ENCODE measurements at regions not wholly inside any gene's neighbourhood (a gene's known extent, or its start where the extent isn't known, plus 50 kb on each side); places are given as distances from the start of the nearest gene placed in this dataset.
"Not testable (repeated sequence)": the region's sequence is repeated elsewhere in the genome, so short reads cannot be mapped to it uniquely, and the experiment has no call there.

GRCh38 chr1:2952371-2952770 lies 68.9 kb upstream of the ACTRT2 start:
- no peak for DNase-seq (ENCODE audit: low read depth in 2 of 2)
- no peak for TF ChIP-seq CTCF (IDR thresholded peaks at IDR 0.05; ENCODE audit: low read depth, low read length)
- no peak overlapping the region for H3K4me3 ChIP-seq (replicated peaks in 1 of 2; ENCODE audit: low read depth in 2 of 2, low read length in 2 of 2)

GRCh38 chr1:2952992-2953391 lies 68.3 kb upstream of the ACTRT2 start:
- DNase-seq (ENCODE audit: low read depth in 2 of 2): no peak
- H3K4me3 ChIP-seq (replicated peaks in 1 of 2; ENCODE audit: low read depth in 2 of 2, low read length in 2 of 2): no peak overlapping the region
- TF ChIP-seq CTCF (IDR thresholded peaks at IDR 0.05; ENCODE audit: low read depth, low read length): no peak

GRCh38 chr1:2953688-2954285 lies 67.5 kb upstream of the ACTRT2 start:
- DNase-seq (ENCODE audit: low read depth in 2 of 2): no peak
- H3K4me3 ChIP-seq (replicated peaks in 1 of 2; ENCODE audit: low read depth in 2 of 2, low read length in 2 of 2): no peak overlapping the region
- TF ChIP-seq CTCF (IDR thresholded peaks at IDR 0.05; ENCODE audit: low read depth, low read length): no peak

- no peak for TF ChIP-seq CTCF (IDR thresholded peaks at IDR 0.05; ENCODE audit: low read depth, low read length)
- no peak overlapping the region for H3K4me3 ChIP-seq (replicated peaks in 1 of 2; ENCODE audit: low read depth in 2 of 2, low read length in 2 of 2)
- DNase-seq (ENCODE audit: low read depth in 2 of 2): no peak
Observed at GRCh38 chr1:2955652-2956051, 65.6 kb upstream of the ACTRT2 start.

DNA sequence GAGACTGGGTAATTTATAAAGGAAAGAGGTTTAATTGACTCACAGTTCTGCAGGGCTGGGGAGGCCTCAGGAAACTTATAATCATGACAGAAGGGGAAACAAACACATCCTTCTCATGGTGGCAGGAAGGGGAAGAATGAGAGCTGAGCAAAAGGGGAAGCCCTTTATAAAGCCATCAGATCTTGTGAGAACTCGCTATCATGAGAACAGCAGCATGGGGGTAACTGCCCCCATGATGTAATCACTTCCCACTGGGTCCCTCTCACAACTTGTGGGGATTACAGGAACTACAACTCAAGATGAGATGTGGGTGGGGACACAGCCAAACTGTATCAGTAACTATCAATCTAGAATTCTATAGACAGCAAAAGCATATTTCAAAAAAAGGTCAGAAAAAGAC lies 64.7 kb upstream of the ACTRT2 start:
- no peak for DNase-seq (ENCODE audit: low read depth in 2 of 2)
- no peak overlapping the region for H3K4me3 ChIP-seq (replicated peaks in 1 of 2; ENCODE audit: low read depth in 2 of 2, low read length in 2 of 2)
- TF ChIP-seq CTCF (IDR thresholded peaks at IDR 0.05; ENCODE audit: low read depth, low read length): no peak

- DNase-seq (ENCODE audit: low read depth in 2 of 2): no peak
- no peak for TF ChIP-seq CTCF (IDR thresholded peaks at IDR 0.05; ENCODE audit: low read depth, low read length)
- no peak overlapping the region for H3K4me3 ChIP-seq (replicated peaks in 1 of 2; ENCODE audit: low read depth in 2 of 2, low read length in 2 of 2)
Observed at GRCh38 chr1:2957329-2957728, 63.9 kb upstream of the ACTRT2 start.

DNA sequence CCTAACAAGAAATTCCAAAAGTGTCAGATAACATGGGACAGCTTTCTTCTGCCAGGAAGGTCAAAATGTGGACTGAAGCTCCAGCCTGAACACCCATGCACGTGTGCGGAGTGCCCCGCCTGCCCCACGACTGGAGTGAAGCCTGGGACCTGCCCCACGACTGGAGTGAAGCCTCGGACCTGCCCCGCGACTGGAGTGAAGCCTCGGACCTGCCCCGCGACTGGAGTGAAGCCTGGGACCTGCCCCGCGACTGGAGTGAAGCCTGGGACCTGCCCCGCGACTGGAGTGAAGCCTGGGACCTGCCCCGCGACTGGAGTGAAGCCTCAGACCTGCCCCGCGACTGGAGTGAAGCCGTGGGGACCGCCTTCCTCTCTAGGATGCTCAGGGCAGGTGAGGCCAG lies 61.4 kb upstream of the ACTRT2 start:
- not testable (repeated sequence) for DNase-seq (ENCODE audit: low read depth in 2 of 2); H3K4me3 ChIP-seq (replicated peaks in 1 of 2; ENCODE audit: low read depth in 2 of 2, low read length in 2 of 2)

All from cardiac fibroblast (primary cell).